ENCODE measurements at regions not wholly inside any gene's neighbourhood (a gene's known extent, or its start where the extent isn't known, plus 50 kb on each side); places are given as distances from the start of the nearest gene placed in this dataset.

- in situ Hi-C loops (cut with MboI; ENCODE audit: low sequenced_read_pairs in 4 of 4): no loop called here
- no peak for ATAC-seq
- TF ChIP-seq POLR2A (IDR thresholded peaks at IDR 0.05) (no peak), CTCF (IDR thresholded peaks at IDR 0.05 in 4 of 5, conservative IDR thresholded peaks at IDR 0.05 in 1 of 5) (no peak)
Observed at GRCh38 chr9:107211284-107211923, 71.7 kb upstream of the RAD23B start.

GRCh38 chr9:107212613-107213012 lies 70.5 kb upstream of the RAD23B start:
- DNase-seq (no peak), ATAC-seq (no peak)
- Histone ChIP-seq H3K4me3 (no peak overlapping the region), H3K27ac (no peak overlapping the region), H3K4me1 (peaks cover 0 to 6% of the 10 kb centered on the region in 2 donors), H3K27me3 (no peaks in the 10 kb centered on the region), H3K36me3 (no peaks in the 10 kb centered on the region), H3K9me3 (no peaks in the 10 kb centered on the region)
- in situ Hi-C loops (cut with MboI; ENCODE audit: low sequenced_read_pairs in 4 of 4) (no loop called here), intact Hi-C loops (cut with DNase I; ENCODE audit: low total_unique reads) (no loop called here)
- no peak for TF ChIP-seq CTCF (IDR thresholded peaks at IDR 0.05 in 4 of 5, conservative IDR thresholded peaks at IDR 0.05 in 1 of 5)

More at GRCh38 chr9:107211284-107211923, 71.7 kb upstream of the RAD23B start:
- Histone ChIP-seq H3K27ac (no peak overlapping the region), H3K4me1 (peaks cover 0 to 6% of the 10 kb centered on the region in 2 donors), H3K27me3 (no peaks in the 10 kb centered on the region), H3K4me3 (no peak overlapping the region), H3K9me3 (no peaks in the 10 kb centered on the region), H3K36me3 (no peaks in the 10 kb centered on the region)
- intact Hi-C loops (cut with DNase I; ENCODE audit: low total_unique reads): no loop called here
- no peak for DNase-seq

GRCh38 chr9:107213080-107213479 lies 70.0 kb upstream of the RAD23B start:
- ATAC-seq: no peak
- H3K36me3 ChIP-seq: no peaks in the 10 kb centered on the region
- no peaks in the 10 kb centered on the region for H3K27me3 ChIP-seq
- no peak for DNase-seq
- H3K4me1 ChIP-seq: peaks cover 0 to 6% of the 10 kb centered on the region in 2 donors
- H3K27ac ChIP-seq: no peak overlapping the region
- H3K9me3 ChIP-seq: no peaks in the 10 kb centered on the region
- no peak overlapping the region for H3K4me3 ChIP-seq
- no peak for TF ChIP-seq POLR2A (IDR thresholded peaks at IDR 0.05)
- no peak for TF ChIP-seq CTCF (IDR thresholded peaks at IDR 0.05 in 4 of 5, conservative IDR thresholded peaks at IDR 0.05 in 1 of 5)
- intact Hi-C loops (cut with DNase I; ENCODE audit: low total_unique reads): no loop called here
- in situ Hi-C loops (cut with MboI; ENCODE audit: low sequenced_read_pairs in 4 of 4): no loop called here

GRCh38 chr9:107213561-107214028 lies 69.5 kb upstream of the RAD23B start:
- H3K27ac ChIP-seq: no peak overlapping the region
- H3K27me3 ChIP-seq: no peaks in the 10 kb centered on the region
- in situ Hi-C loops (cut with MboI; ENCODE audit: low sequenced_read_pairs in 4 of 4): no loop called here
- TF ChIP-seq CTCF (IDR thresholded peaks at IDR 0.05 in 4 of 5, conservative IDR thresholded peaks at IDR 0.05 in 1 of 5) (no peak), POLR2A (IDR thresholded peaks at IDR 0.05) (no peak)
- no peak for DNase-seq
- intact Hi-C loops (cut with DNase I; ENCODE audit: low total_unique reads): no loop called here
- peaks cover 0 to 6% of the 10 kb centered on the region in 2 donors for H3K4me1 ChIP-seq
- no peaks in the 10 kb centered on the region for H3K36me3 ChIP-seq
- ATAC-seq: no peak
- no peak overlapping the region for H3K4me3 ChIP-seq
- no peaks in the 10 kb centered on the region for H3K9me3 ChIP-seq

GRCh38 chr9:107214381-107214780 lies 68.7 kb upstream of the RAD23B start:
- no peak overlapping the region for H3K4me3 ChIP-seq
- intact Hi-C loops (cut with DNase I; ENCODE audit: low total_unique reads) (no loop called here), in situ Hi-C loops (cut with MboI; ENCODE audit: low sequenced_read_pairs in 4 of 4) (no loop called here)
- ATAC-seq (no peak), DNase-seq (no peak)
- peaks cover 0 to 6% of the 10 kb centered on the region in 2 donors for H3K4me1 ChIP-seq
- H3K27ac ChIP-seq: no peak overlapping the region
- H3K36me3 ChIP-seq: no peaks in the 10 kb centered on the region
- no peaks in the 10 kb centered on the region for H3K27me3 ChIP-seq
- TF ChIP-seq CTCF (IDR thresholded peaks at IDR 0.05 in 4 of 5, conservative IDR thresholded peaks at IDR 0.05 in 1 of 5) (no peak), POLR2A (IDR thresholded peaks at IDR 0.05) (no peak)
- H3K9me3 ChIP-seq: no peaks in the 10 kb centered on the region
